GM12891 (cell line): ENCODE measurements at regions not wholly inside any gene's neighbourhood (a gene's known extent, or its start where the extent isn't known, plus 50 kb on each side); places are given as distances from the start of the nearest gene placed in this dataset.

ENCODE experiments used
- DNase-seq: peaks from one replicate; pipeline ENCODE4 v3.0.0; 2011; ENCODE audit warnings: low spot score; ENCODE audit not compliant: insufficient read length
- FAIRE-seq: peaks from 2 replicates; lab custom pipeline; 2011; peaks lifted over from hg19 to GRCh38; lab: Jason Lieb, UNC
- PAX5 ChIP-seq: IDR thresholded peaks from 2 replicates; pipeline ENCODE4 v1.6.1; 2011; ENCODE audit warnings: low read length, moderate library complexity, mild to moderate bottlenecking; ENCODE audit not compliant: insufficient read depth, severe bottlenecking
- POLR2A ChIP-seq: IDR thresholded peaks from 2 replicates; pipeline ENCODE4 v1.6.1; 2011; ENCODE audit warnings: low read depth, low read length, control low read depth
- POLR2AphosphoS5 ChIP-seq: IDR thresholded peaks from 2 replicates; pipeline ENCODE4 v1.6.1; 2011; ENCODE audit warnings: low read depth, low read length, control low read depth
- POU2F2 ChIP-seq: IDR thresholded peaks from 2 replicates; pipeline ENCODE4 v1.6.1; 2011; ENCODE audit warnings: low read depth, mild to moderate bottlenecking, control low read depth, low read length, moderate library complexity
- SPI1 ChIP-seq: IDR thresholded peaks from 2 replicates; pipeline ENCODE4 v1.6.1; 2011; ENCODE audit warnings: low read depth, low read length, control low read depth
- TAF1 ChIP-seq: IDR thresholded peaks from 2 replicates; pipeline ENCODE4 v1.6.1; 2011; ENCODE audit warnings: low read depth, low read length, control low read depth

GRCh38 chr9:73344060-73344459, 192.4 kb downstream of the ANXA1 start:
- DNase-seq (no peak), FAIRE-seq (no peak)
- TF ChIP-seq SPI1: no peak
- no peak for TF ChIP-seq POLR2AphosphoS5
- TF ChIP-seq POLR2A: no peak
- TF ChIP-seq PAX5: no peak
- no peak for TF ChIP-seq TAF1
- TF ChIP-seq POU2F2: no peak

- TF ChIP-seq SPI1 (no peak), PAX5 (no peak), POLR2A (no peak), POLR2AphosphoS5 (no peak), POU2F2 (no peak), TAF1 (no peak)
- DNase-seq: no peak
- FAIRE-seq: no peak
Observed at GRCh38 chr9:73347123-73347522, 195.5 kb downstream of the ANXA1 start.

- DNase-seq: no peak
- no peak for TF ChIP-seq POLR2A
- FAIRE-seq: no peak
Observed at GRCh38 chr9:73347720-73348119, 196.1 kb downstream of the ANXA1 start.

- DNase-seq (no peak), FAIRE-seq (no peak)
- TF ChIP-seq POU2F2: no peak
- TF ChIP-seq POLR2AphosphoS5: no peak
- no peak for TF ChIP-seq PAX5
- no peak for TF ChIP-seq SPI1
- no peak for TF ChIP-seq TAF1
- TF ChIP-seq POLR2A: no peak
Observed at GRCh38 chr9:73348471-73348870, 196.8 kb downstream of the ANXA1 start.

- FAIRE-seq (no peak), DNase-seq (no peak)
- TF ChIP-seq PAX5 (no peak), TAF1 (no peak), POLR2A (no peak), POU2F2 (no peak), POLR2AphosphoS5 (no peak), SPI1 (no peak)
Observed at GRCh38 chr9:73349476-73349875, 197.8 kb downstream of the ANXA1 start.

GRCh38 chr9:73357607-73358006, 205.9 kb downstream of the ANXA1 start:
- TF ChIP-seq PAX5: no peak
- TF ChIP-seq SPI1: no peak
- TF ChIP-seq POU2F2: no peak
- no peak for TF ChIP-seq TAF1
- TF ChIP-seq POLR2AphosphoS5: no peak
- DNase-seq (no peak), FAIRE-seq (no peak)

GRCh38 chr9:73370053-73370452, 218.4 kb downstream of the ANXA1 start:
- TF ChIP-seq POLR2AphosphoS5 (no peak), POU2F2 (no peak), POLR2A (no peak), SPI1 (no peak), TAF1 (no peak), PAX5 (no peak)
- FAIRE-seq (no peak), DNase-seq (no peak)

GRCh38 chr9:73371801-73372200, 220.1 kb downstream of the ANXA1 start:
- no peak for DNase-seq
- FAIRE-seq: no peak
- no peak for TF ChIP-seq TAF1

- DNase-seq (no peak), FAIRE-seq (no peak)
- TF ChIP-seq PAX5 (no peak), POLR2AphosphoS5 (no peak), POLR2A (no peak), POU2F2 (no peak), SPI1 (no peak), TAF1 (no peak)
Observed at GRCh38 chr9:73380411-73380810, 228.7 kb downstream of the ANXA1 start.

GRCh38 chr9:73402081-73403028, 250.7 kb downstream of the ANXA1 start:
- FAIRE-seq: no peak

GRCh38 chr9:73411494-73411893, 259.8 kb downstream of the ANXA1 start:
- FAIRE-seq: no peak
- no peak for DNase-seq
- TF ChIP-seq POLR2A (no peak), POLR2AphosphoS5 (no peak), SPI1 (no peak), TAF1 (no peak), PAX5 (no peak), POU2F2 (no peak)

More at GRCh38 chr9:73402081-73403028, 250.7 kb downstream of the ANXA1 start:
- DNase-seq: no peak
- TF ChIP-seq POLR2AphosphoS5: no peak

GRCh38 chr9:73412874-73413273, 261.2 kb downstream of the ANXA1 start:
- no peak for FAIRE-seq
- no peak for TF ChIP-seq SPI1
- no peak for TF ChIP-seq TAF1
- TF ChIP-seq POLR2A: no peak
- no peak for TF ChIP-seq POLR2AphosphoS5
- no peak for TF ChIP-seq PAX5
- TF ChIP-seq POU2F2: no peak
- DNase-seq: no peak
